Stimulated activated naive CD8-positive, alpha-beta T cell treated with anti-CD3 and anti-CD28 coated beads, Interleukin-15, Interleukin-2, amounts not matched to agents 100 ng/mL and 50 ng/mL, for 24 hours (primary cell): ENCODE measurements at regions not wholly inside any gene's neighbourhood (a gene's known extent, or its start where the extent isn't known, plus 50 kb on each side); places are given as distances from the start of the nearest gene placed in this dataset.

ENCODE experiments used
- H3K27ac Mint-ChIP-seq: one replicate; pipeline ENCODE4 v1.8.0; 2021; ENCODE audit warnings: mild to moderate bottlenecking, mixed read lengths
- H3K27me3 Mint-ChIP-seq: one replicate; pipeline ENCODE4 v1.8.0; 2021; ENCODE audit warnings: mixed read lengths
- H3K36me3 Mint-ChIP-seq: one replicate; pipeline ENCODE4 v1.8.0; 2021; ENCODE audit warnings: low read depth, mixed read lengths
- H3K4me1 Mint-ChIP-seq: one replicate; pipeline ENCODE4 v1.8.0; 2021; ENCODE audit warnings: low read depth, mixed read lengths
- H3K4me3 Mint-ChIP-seq: one replicate; pipeline ENCODE4 v1.8.0; 2021; ENCODE audit warnings: mild to moderate bottlenecking, mixed read lengths
- H3K9me3 Mint-ChIP-seq: one replicate; pipeline ENCODE4 v1.8.0; 2021; ENCODE audit warnings: mixed read lengths

- H3K36me3 Mint-ChIP-seq, result no peaks in the 10 kb centered on the region
- peak overlapping the region; percentile 50 for H3K27ac Mint-ChIP-seq
- H3K27me3 Mint-ChIP-seq, result peaks cover 55% of the 10 kb centered on the region
- H3K4me1 Mint-ChIP-seq, result peaks cover 18% of the 10 kb centered on the region
- no peaks in the 10 kb centered on the region for H3K9me3 Mint-ChIP-seq
- H3K4me3 Mint-ChIP-seq, result no peak overlapping the region
These were observed 101.8 kb upstream of the MBNL2 start for GRCh38 chr13:97120346-97120745.

GRCh38 chr13:97120976-97121375 lies 101.2 kb upstream of the MBNL2 start:
- H3K9me3 Mint-ChIP-seq, result no peaks in the 10 kb centered on the region
- H3K27me3 Mint-ChIP-seq, result peaks cover 52% of the 10 kb centered on the region
- no peaks in the 10 kb centered on the region for H3K36me3 Mint-ChIP-seq
- peaks cover 25% of the 10 kb centered on the region for H3K4me1 Mint-ChIP-seq
- no peak overlapping the region for H3K27ac Mint-ChIP-seq
- no peak overlapping the region for H3K4me3 Mint-ChIP-seq

GRCh38 chr13:97121894-97122293 lies 100.2 kb upstream of the MBNL2 start:
- Mint-ChIP-seq H3K9me3 (no peaks in the 10 kb centered on the region), H3K4me1 (peaks cover 33% of the 10 kb centered on the region), H3K27ac (no peak overlapping the region), H3K27me3 (peaks cover 52% of the 10 kb centered on the region), H3K4me3 (no peak overlapping the region), H3K36me3 (no peaks in the 10 kb centered on the region)

- Mint-ChIP-seq H3K4me3 (no peak overlapping the region), H3K9me3 (no peaks in the 10 kb centered on the region), H3K4me1 (peaks cover 35% of the 10 kb centered on the region), H3K27me3 (peaks cover 55% of the 10 kb centered on the region), H3K27ac (no peak overlapping the region), H3K36me3 (no peaks in the 10 kb centered on the region)
These were observed 99.6 kb upstream of the MBNL2 start for GRCh38 chr13:97122381-97122996.

- Mint-ChIP-seq H3K36me3 (no peaks in the 10 kb centered on the region), H3K27me3 (peaks cover 52% of the 10 kb centered on the region), H3K4me1 (peaks cover 35% of the 10 kb centered on the region), H3K9me3 (no peaks in the 10 kb centered on the region), H3K27ac (no peak overlapping the region), H3K4me3 (no peak overlapping the region)
These were observed 97.9 kb upstream of the MBNL2 start for GRCh38 chr13:97124206-97124605.

- H3K36me3 Mint-ChIP-seq, result no peaks in the 10 kb centered on the region
- peaks cover 35% of the 10 kb centered on the region for H3K4me1 Mint-ChIP-seq
- H3K27me3 Mint-ChIP-seq, result peaks cover 52% of the 10 kb centered on the region
- no peaks in the 10 kb centered on the region for H3K9me3 Mint-ChIP-seq
- H3K27ac Mint-ChIP-seq, result no peak overlapping the region
- H3K4me3 Mint-ChIP-seq, result no peak overlapping the region
These were observed 97.0 kb upstream of the MBNL2 start for GRCh38 chr13:97124915-97125809.

GRCh38 chr13:97125810-97126738 lies 96.1 kb upstream of the MBNL2 start:
- no peaks in the 10 kb centered on the region for H3K36me3 Mint-ChIP-seq
- no peaks in the 10 kb centered on the region for H3K9me3 Mint-ChIP-seq
- no peak overlapping the region for H3K27ac Mint-ChIP-seq
- H3K27me3 Mint-ChIP-seq, result peaks cover 45% of the 10 kb centered on the region
- H3K4me3 Mint-ChIP-seq, result no peak overlapping the region
- H3K4me1 Mint-ChIP-seq, result peaks cover 26% of the 10 kb centered on the region

- H3K4me1 Mint-ChIP-seq, result peaks cover 24% of the 10 kb centered on the region
- H3K4me3 Mint-ChIP-seq, result no peak overlapping the region
- no peaks in the 10 kb centered on the region for H3K36me3 Mint-ChIP-seq
- no peaks in the 10 kb centered on the region for H3K9me3 Mint-ChIP-seq
- H3K27me3 Mint-ChIP-seq, result peaks cover 30% of the 10 kb centered on the region
- no peak overlapping the region for H3K27ac Mint-ChIP-seq
These were observed 94.3 kb upstream of the MBNL2 start for GRCh38 chr13:97127842-97128241.

GRCh38 chr13:97130190-97130589 lies 91.9 kb upstream of the MBNL2 start:
- Mint-ChIP-seq H3K4me1 (peaks cover 18% of the 10 kb centered on the region), H3K36me3 (no peaks in the 10 kb centered on the region), H3K27ac (no peak overlapping the region), H3K27me3 (peaks cover 15% of the 10 kb centered on the region), H3K4me3 (no peak overlapping the region), H3K9me3 (no peaks in the 10 kb centered on the region)

- Mint-ChIP-seq H3K9me3 (no peaks in the 10 kb centered on the region), H3K4me3 (no peak overlapping the region), H3K27me3 (peaks cover 15% of the 10 kb centered on the region), H3K27ac (no peak overlapping the region), H3K4me1 (peaks cover 5% of the 10 kb centered on the region), H3K36me3 (no peaks in the 10 kb centered on the region)
These were observed 90.7 kb upstream of the MBNL2 start for GRCh38 chr13:97131447-97131846.

- H3K27ac Mint-ChIP-seq, result no peak overlapping the region
- H3K27me3 Mint-ChIP-seq, result peaks cover 10% of the 10 kb centered on the region
- H3K36me3 Mint-ChIP-seq, result no peaks in the 10 kb centered on the region
These were observed 88.6 kb upstream of the MBNL2 start for GRCh38 chr13:97133554-97133953.

GRCh38 chr13:97133955-97134354 lies 88.2 kb upstream of the MBNL2 start:
- no peaks in the 10 kb centered on the region for H3K9me3 Mint-ChIP-seq
- peaks cover 6% of the 10 kb centered on the region for H3K27me3 Mint-ChIP-seq
- no peaks in the 10 kb centered on the region for H3K4me1 Mint-ChIP-seq
- H3K27ac Mint-ChIP-seq, result no peak overlapping the region
- no peaks in the 10 kb centered on the region for H3K36me3 Mint-ChIP-seq
- no peak overlapping the region for H3K4me3 Mint-ChIP-seq

More at GRCh38 chr13:97133554-97133953, 88.6 kb upstream of the MBNL2 start:
- Mint-ChIP-seq H3K4me1 (no peaks in the 10 kb centered on the region), H3K9me3 (no peaks in the 10 kb centered on the region), H3K4me3 (no peak overlapping the region)

GRCh38 chr13:97134364-97135095 lies 87.6 kb upstream of the MBNL2 start:
- no peak overlapping the region for H3K4me3 Mint-ChIP-seq
- no peaks in the 10 kb centered on the region for H3K9me3 Mint-ChIP-seq
- no peaks in the 10 kb centered on the region for H3K36me3 Mint-ChIP-seq
- H3K27me3 Mint-ChIP-seq, result peaks cover under 1% of the 10 kb centered on the region
- H3K27ac Mint-ChIP-seq, result no peak overlapping the region
- no peaks in the 10 kb centered on the region for H3K4me1 Mint-ChIP-seq

- peaks cover 13% of the 10 kb centered on the region for H3K27me3 Mint-ChIP-seq
- no peak overlapping the region for H3K27ac Mint-ChIP-seq
- H3K9me3 Mint-ChIP-seq, result no peaks in the 10 kb centered on the region
- no peaks in the 10 kb centered on the region for H3K4me1 Mint-ChIP-seq
- H3K4me3 Mint-ChIP-seq, result no peak overlapping the region
- no peaks in the 10 kb centered on the region for H3K36me3 Mint-ChIP-seq
These were observed 86.2 kb upstream of the MBNL2 start for GRCh38 chr13:97135883-97136282.
